NCI-H82 (cell line): ENCODE measurements at regions not wholly inside any gene's neighbourhood (a gene's known extent, or its start where the extent isn't known, plus 50 kb on each side); places are given as distances from the start of the nearest gene placed in this dataset.
"Not testable (repeated sequence)": the region's sequence is repeated elsewhere in the genome, so short reads cannot be mapped to it uniquely, and the experiment has no call there.

Source experiments
- DNase-seq: peaks from one replicate; lab custom pipeline; 2025; lab: John Stamatoyannopoulos, UW

DNA sequence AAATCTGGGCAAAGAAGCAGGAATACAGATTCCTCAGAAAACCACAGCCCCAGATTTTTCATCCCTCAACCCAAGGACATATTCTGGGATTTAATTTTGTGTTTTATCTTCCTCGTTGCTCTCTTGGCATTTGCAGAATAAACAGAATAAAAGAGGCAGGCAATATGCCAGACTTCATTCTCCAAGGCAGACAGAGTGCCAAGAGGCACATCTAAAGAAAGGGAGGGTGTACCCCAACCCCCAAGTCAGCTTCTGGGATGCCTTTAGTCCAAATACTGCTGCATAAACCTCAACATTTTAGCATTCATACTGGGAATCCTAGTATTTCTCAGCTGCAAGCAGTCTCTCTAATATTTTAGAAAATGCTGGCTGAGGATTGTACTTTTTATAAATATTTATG lies 629.2 kb downstream of the KLHL13 start:
- no peak for DNase-seq

DNA sequence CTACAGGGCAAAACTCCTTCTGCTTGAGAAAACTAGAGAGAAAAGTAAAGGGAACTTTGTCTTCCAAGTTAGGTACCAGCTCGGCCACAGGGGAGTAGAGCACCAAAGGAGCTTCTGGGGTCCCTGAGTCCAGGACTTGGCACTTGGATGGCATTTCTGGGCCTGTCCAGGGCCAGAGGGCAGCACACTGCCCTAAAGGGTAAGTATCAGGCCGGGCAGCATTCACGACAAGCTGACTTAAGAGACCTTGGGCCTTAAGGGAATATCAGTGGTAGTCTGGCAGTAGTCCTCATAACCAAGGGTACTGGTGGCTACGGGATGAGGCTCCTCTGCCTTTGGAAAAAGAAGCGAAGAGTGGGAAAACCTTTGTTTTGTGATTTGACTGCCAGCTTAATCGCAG lies 632.7 kb downstream of the KLHL13 start:
- no peak for DNase-seq

DNA sequence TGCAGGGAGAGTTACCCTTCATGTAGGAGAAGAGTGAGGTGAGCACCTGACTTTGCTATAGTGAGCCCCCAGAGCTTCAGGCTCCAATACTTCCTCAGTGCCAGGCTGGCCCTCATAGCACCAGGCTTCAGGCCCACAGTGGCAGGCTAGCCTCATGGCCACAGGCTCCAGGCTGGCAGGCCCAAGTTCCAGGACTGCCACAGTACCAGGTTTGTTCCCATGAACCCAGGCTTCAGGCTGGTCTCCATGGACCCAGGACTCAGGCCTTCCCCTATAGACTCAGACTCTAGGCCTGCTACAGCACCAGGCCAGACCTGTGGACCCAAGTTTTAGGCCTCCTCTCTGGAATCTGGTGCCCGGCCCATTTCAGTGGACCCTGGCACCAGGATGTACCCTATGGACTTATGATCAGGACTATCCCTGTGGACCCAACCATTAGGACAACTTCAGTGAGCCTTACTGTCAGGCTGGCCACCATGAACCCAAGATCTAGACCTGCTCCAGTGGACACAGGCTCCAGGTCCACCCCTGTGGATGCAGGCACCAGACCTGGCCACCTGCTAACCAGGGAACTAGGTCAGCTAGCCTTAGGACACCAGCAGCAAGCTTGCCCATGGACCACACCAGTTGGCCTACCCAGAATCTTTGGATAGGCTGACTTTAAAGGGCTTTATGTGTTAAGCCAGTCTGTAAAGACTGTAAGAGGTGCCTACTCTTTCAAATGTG lies 658.2 kb downstream of the KLHL13 start:
- DNase-seq: no peak

DNA sequence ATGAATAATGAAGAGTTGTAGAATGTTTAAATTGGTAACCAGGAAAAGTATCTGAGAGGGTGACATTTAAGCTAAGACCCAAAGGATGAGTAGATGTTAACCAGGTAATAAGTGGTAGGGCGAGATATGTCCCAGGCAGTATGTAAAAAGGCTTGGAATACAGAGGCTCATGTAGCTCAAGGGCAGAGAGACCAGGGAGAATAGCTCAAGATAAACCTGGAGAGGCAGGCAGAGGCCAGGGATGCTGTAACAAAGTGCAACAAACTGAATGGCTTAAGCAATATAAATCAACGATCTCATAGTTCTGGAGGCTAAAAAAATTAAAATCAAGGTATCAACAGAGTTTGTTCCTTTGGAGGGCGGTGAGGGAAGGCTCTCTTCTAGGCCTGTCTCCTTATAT lies 660.8 kb downstream of the KLHL13 start:
- no peak for DNase-seq

DNA sequence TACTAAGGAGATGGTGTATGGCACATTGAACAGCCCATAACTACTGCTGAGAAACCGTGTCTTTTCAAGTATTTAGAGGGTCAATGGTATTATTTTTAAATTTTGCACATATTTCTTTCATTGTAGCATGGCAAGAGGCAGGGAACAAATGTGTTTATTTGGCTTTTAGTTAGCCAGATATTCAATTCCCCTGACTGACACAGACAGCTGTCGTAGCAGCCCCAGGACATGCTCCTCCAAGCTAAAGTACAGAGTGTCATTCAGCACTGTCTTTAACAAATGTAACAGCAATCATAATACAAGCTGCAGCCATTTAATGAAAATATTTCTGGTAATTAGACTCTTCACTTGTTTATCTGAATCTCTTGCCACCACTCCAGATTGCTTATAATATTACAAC lies 687.1 kb downstream of the KLHL13 start:
- no peak for DNase-seq

DNA sequence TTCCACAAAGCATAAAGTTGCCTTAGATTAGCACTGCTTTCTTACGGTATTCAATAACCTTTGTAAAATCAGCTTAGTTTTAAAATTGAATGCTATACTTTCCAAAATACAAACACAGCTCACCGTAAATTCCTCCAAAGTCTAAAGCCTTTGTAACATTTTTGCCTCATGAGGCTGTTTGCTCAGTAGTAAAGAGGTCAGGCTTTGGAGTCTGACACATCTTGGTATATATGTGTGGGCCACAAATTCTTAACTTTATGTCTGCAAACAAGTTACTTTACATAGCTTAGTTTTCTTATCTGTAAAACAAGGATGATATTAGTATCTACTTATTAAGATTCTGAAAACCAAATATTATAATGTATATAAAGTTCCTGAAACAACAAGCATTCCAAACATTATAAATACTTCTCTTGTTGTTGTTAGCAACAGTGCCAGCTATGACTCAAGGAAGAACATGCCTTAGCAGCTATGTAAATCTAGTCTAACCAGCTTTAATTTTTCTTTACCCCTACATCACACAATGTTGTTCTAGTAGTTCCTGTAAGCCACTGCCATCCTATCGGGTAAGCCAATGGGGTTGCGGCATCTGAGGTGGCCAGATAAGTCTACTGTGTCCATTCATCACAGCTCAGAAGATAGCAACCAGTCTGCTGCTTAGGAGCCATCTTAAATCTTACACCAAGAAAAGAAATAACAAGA lies 709.0 kb downstream of the KLHL13 start:
- DNase-seq: no peak

DNA sequence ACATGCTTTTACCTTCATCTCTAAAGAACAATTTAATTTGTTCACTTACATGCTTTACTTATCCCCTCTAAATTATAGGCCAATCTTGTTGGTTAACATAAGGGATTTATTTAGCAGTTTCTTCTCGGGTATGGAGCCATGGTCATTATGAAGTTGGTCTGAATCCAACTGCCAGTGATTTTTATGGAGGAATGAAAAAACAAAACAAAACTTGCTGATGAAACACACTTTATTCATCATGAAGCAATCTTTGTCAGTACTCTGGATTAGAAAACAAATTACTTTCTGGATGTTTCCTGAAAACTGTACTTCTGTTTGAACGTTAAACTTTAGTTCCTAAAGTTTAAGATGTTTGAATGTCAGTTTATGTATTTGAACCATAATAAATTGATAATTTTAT lies 715.8 kb downstream of the KLHL13 start:
- DNase-seq: no peak

DNA sequence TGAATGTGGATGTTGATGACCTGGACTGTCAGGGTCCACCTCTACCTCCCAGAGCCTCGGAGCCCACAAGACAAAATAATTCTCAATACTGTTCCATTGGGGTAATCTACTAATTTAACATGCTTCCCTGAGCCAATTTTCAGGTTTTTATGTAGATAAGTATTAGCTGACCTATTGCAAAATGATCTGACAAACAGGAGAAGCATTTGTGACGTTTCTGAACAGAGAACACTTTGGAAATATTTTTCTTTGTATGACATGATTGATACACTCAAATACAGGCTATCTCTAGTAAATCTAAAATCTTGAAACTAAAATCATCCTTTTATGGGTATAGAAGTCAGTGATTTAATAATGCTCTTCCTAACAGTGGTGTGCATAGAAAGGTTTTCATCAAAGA lies 716.6 kb downstream of the KLHL13 start:
- no peak for DNase-seq

DNA sequence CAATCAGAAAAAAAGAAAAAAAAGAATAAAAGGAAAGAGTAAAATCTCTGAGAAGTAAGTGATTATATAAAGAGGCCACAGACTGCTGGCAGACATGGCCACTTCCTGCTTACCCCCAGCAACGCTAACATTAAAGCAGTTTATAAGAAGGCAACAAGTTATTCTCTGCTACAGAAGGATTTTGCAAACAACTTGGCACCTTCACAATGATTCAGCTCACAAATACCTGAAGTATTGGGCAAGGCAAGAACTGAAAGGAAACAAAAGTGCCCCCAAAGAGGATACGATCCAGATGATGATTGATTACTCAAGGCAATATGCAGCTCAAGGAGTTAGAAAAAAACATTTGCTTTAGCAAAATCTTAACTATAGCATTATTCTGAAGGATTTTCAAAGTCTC lies 718.8 kb downstream of the KLHL13 start:
- DNase-seq: no peak

DNA sequence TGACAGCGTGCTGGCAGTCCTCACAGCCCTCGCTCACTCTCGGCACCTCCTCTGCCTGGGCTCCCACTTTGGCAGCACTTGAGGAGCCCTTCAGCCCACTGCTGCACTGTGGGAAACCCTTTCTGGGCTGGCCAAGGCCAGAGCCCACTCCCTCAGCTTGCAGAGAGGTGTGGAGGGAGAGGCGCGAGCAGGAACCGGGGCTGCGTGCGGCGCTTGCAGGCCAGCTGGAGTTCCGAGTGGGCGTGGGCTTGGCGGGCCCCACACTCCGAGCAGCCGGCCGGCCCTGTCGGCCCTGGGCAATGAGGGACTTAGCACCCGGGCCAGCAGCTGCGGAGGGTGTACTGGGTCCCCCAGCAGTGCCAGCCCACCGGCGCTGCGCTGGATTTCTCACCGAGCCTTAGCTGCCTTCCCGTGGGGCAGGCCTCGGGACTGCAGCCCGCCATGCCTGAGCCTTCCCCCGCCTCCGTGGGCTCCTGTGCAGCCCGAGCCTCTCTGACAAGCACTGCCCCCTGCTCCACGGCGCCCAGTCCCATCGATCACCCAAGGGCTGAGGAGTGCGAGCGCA lies 722.0 kb downstream of the KLHL13 start:
- not testable (repeated sequence) for DNase-seq

DNA sequence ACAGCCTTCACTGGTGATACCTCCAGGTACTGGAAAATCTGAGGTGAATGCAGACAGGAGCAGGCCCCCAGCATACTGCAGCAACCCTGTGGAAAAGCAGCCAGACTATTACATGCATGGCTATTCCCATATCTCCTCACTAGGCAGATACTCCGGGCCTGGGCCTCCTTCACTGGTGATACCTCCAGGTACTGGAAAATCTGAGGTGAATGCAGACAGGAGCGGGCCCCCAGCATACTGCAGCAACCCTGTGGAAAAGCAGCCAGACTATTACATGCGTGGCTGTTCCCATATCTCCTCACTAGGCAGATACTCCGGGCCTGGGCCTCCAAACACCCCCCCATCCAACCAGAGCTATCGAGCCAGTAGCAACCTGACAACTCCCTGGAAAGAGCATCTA lies 724.2 kb downstream of the KLHL13 start:
- not testable (repeated sequence) for DNase-seq

DNA sequence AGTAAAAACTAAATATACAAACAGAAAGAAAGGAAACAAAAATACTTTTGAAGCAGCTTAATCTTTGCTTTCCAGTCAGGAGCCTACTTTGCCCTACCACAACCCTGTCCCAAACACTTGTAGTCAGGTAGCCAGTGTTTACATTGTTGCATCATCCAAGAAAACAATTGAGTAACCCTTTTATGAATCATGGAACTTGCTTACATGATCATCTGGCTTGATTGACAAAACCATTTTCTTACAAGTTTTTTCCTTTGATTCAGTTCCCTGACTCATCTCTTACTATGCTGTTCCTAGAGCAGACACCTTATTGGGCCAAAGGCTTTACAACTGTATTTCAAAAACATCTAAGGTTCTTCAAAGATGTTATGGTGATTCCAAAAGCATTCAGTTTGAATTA lies 740.1 kb downstream of the KLHL13 start:
- no peak for DNase-seq

DNA sequence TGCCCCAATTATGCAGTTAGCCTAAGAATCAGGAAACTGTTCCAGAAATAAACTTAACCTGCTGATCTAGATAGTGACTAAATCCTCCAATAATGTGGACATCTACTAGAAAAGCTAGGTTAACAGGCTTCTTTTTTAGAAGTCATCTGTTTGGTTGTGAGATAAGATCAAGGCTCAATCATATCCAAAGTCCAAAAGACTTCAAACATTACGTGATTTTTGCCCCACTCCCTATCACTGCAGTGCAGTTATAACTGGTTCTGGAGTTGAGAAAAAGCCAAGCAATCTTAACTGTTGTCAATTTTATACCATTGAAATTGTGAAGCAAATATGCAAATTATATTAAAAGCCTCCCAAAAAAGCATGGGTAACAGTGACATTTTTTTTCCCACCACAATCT lies 781.4 kb downstream of the KLHL13 start:
- DNase-seq: no peak

DNA sequence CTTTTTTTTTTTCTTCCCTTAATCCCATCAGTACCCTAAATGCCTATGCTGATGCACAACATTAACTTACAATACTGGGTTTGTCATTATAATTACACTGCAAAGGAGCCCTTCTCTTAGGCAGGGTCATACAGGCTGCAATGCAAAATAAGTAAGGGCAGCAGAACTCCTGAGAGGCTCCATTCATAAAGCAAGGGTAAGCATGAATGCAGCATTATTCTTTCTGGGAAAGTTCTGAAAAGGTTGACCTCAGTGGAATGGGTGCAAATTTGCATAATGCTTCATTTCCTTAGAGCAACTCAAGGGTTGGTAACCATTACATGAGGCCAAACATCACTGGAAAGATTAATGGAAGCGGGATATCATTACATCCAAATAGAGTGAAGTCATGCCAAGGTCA lies 789.2 kb downstream of the KLHL13 start:
- no peak for DNase-seq

DNA sequence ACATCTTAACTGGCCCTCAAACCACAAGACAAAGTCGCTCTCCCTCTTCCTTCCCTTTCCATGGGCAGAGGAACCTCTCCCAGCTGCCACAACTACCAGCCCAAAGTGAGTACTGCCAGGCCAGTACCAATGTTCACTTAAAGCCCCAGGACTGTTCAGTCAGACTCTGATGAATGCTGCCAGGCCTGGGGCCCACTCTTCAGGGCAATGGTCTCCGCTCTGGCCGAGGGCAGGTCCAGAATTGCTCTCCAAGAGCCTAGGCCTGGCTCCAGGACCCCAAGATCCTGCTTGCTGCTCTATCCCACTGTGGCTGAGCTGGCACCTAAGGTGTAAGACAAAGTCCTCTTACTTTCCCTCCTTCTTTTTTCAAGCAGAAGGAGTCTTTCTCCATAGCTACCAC lies 790.9 kb downstream of the KLHL13 start:
- DNase-seq: no peak

DNA sequence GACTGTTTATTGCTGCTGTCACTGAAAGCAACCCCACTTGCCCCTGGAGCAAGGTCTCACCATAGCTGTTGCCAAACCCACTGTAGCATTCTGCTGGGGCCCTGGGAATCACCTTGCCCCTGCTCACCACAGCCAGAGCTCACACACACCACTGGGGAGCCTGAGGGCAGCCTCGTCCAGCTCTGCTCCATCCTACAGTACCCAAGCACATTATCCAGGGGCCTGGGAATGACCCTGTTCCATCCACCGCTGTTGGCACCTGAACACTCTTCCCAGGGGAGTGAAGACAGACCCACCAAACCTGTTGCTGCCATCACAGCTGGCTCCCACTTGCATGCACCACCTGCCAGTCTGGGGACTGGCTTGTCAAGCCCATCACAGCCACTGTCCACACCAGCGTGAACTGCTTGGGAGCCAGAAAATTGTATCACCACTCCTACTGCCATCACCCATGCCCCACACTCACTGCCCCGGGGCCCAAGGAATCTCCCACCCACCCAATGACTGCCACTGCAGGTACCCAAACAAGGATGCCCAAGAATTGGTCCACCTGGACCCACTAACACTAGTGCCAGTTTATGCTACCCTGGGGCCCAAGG lies 811.3 kb downstream of the KLHL13 start:
- DNase-seq: no peak

DNA sequence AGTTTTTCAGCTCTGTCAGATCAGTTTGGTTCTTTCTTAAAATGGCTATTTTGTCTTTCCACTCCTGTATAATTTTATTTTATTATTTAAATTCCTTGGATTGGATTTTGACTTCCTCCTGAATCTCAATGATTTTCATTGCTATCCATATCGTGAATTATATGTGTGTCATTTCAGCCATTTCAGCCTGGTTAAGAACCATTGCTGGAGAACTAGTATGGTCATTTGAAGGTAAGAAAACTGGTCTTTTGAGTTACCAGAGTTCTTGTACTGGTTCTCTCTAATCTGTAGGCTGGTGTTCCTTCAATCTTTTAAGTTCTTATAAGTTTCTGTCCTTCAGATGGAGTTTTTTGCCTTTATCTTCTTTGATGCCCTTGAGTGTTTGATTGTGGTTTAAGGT lies 815.5 kb downstream of the KLHL13 start:
- no peak for DNase-seq

DNA sequence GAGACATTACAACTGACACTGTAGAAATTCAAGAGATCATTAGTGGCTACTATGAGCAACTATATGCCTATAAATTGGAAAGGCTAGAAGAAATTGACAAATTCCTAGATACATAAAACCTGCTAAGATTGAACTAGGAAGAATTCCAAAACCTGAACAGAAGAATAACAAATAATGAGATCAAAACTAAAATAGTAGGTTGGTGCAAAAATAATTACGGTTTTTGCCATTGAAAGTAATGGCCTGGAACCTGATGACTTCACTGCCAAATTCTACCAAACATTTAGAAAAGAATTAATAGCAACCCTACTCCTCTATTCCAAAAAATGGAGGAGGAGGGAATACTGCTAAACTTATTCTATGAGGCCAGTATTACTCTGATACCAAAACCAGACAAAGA lies 824.9 kb downstream of the KLHL13 start:
- DNase-seq: no peak

DNA sequence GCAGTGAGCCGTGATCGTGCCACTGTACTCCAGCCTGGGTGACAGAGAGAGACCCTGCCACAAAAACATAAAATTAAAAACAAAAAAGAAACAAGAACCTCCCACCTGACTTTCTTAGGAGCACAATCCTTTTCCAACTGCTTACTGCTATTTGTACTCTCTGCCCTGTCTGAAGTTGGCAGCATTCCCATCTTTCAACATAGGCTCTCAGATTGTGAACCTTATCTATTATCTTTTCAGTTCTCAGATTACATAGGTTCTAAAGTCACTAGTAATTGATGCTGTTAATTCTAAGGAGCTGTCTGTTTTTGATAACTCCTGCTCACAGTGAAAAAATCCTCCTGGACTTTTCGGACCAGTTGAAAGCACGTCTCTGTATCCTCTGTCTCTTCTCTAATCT lies 812.2 kb upstream of the CT83 start:
- DNase-seq: no peak
